ENCODE measurements at regions not wholly inside any gene's neighbourhood (a gene's known extent, or its start where the extent isn't known, plus 50 kb on each side); places are given as distances from the start of the nearest gene placed in this dataset.
"Not testable (repeated sequence)": the region's sequence is repeated elsewhere in the genome, so short reads cannot be mapped to it uniquely, and the experiment has no call there.

GRCh38 chr15:93333796-93334195 is 244.8 kb upstream of the RGMA start:
- Histone ChIP-seq H3K27ac (ENCODE audit: low read depth, low read length) (no peak overlapping the region), H3K56ac (ENCODE audit: low read length) (no peak overlapping the region), H2BK15ac (replicated peaks; ENCODE audit: low read depth) (no peak overlapping the region), H3K4me2 (ENCODE audit: low read length) (no peak overlapping the region), H3K4me3 (ENCODE audit: low read length) (no peak overlapping the region), H4K8ac (ENCODE audit: low read depth, low read length) (no peak overlapping the region), H2BK120ac (ENCODE audit: low read depth, low read length) (no peak overlapping the region), H4K5ac (ENCODE audit: low read length) (no peak overlapping the region), H3K9ac (ENCODE audit: low read length) (no peak overlapping the region), H2AK5ac (ENCODE audit: low read length) (no peak overlapping the region), H3K23ac (ENCODE audit: low read length) (no peak overlapping the region), H3K27me3 (ENCODE audit: insufficient read depth, low read length, poor library complexity) (peaks cover 11% of the 10 kb centered on the region), H2BK5ac (ENCODE audit: low read length) (no peak overlapping the region), H3K79me2 (ENCODE audit: control insufficient read depth, insufficient read depth, low read length) (no peaks in the 10 kb centered on the region), H3K79me1 (ENCODE audit: low read length) (no peaks in the 10 kb centered on the region), H3K4me1 (ENCODE audit: control insufficient read depth, low read depth, low read length) (no peaks in the 10 kb centered on the region), H3K36me3 (ENCODE audit: control insufficient read depth, insufficient read depth, low read length) (no peaks in the 10 kb centered on the region), H3K4ac (ENCODE audit: low read depth, low read length) (no peak overlapping the region), H3K18ac (ENCODE audit: low read length) (no peak overlapping the region)
- no CpG with 5 or more reads among the region's 6 CpGs for WGBS (ENCODE audit: extremely low coverage, insufficient coverage, low lambda C conversion rate)
- peak; percentile 73 for DNase-seq

- WGBS (ENCODE audit: extremely low coverage, insufficient coverage, low lambda C conversion rate), result no CpG with 5 or more reads among the region's 16 CpGs
- not testable (repeated sequence) for H3K9ac ChIP-seq (ENCODE audit: low read length); H2BK5ac ChIP-seq (ENCODE audit: low read length); H3K4me3 ChIP-seq (ENCODE audit: low read length); H2BK15ac ChIP-seq (replicated peaks; ENCODE audit: low read depth); H2AK5ac ChIP-seq (ENCODE audit: low read length); H3K79me1 ChIP-seq (ENCODE audit: low read length); H3K4me1 ChIP-seq (ENCODE audit: control insufficient read depth, low read depth, low read length); H4K8ac ChIP-seq (ENCODE audit: low read depth, low read length); H3K4me2 ChIP-seq (ENCODE audit: low read length); H3K79me2 ChIP-seq (ENCODE audit: control insufficient read depth, insufficient read depth, low read length); H3K23ac ChIP-seq (ENCODE audit: low read length); H4K5ac ChIP-seq (ENCODE audit: low read length); H3K27ac ChIP-seq (ENCODE audit: low read depth, low read length); H3K18ac ChIP-seq (ENCODE audit: low read length); DNase-seq; H3K56ac ChIP-seq (ENCODE audit: low read length); H3K36me3 ChIP-seq (ENCODE audit: control insufficient read depth, insufficient read depth, low read length); H2BK120ac ChIP-seq (ENCODE audit: low read depth, low read length); H3K4ac ChIP-seq (ENCODE audit: low read depth, low read length)
- H3K27me3 ChIP-seq (ENCODE audit: insufficient read depth, low read length, poor library complexity), result peaks cover 11% of the 10 kb centered on the region
These were observed 244.1 kb upstream of the RGMA start for GRCh38 chr15:93333126-93333525.

GRCh38 chr15:93332168-93332553 is 243.2 kb upstream of the RGMA start:
- Histone ChIP-seq H2AK5ac (ENCODE audit: low read length) (no peak overlapping the region), H3K23ac (ENCODE audit: low read length) (no peak overlapping the region), H3K4ac (ENCODE audit: low read depth, low read length) (no peak overlapping the region), H2BK5ac (ENCODE audit: low read length) (no peak overlapping the region), H2BK120ac (ENCODE audit: low read depth, low read length) (no peak overlapping the region), H3K4me2 (ENCODE audit: low read length) (no peak overlapping the region), H3K18ac (ENCODE audit: low read length) (no peak overlapping the region), H3K56ac (ENCODE audit: low read length) (no peak overlapping the region), H3K9ac (ENCODE audit: low read length) (no peak overlapping the region), H3K27ac (ENCODE audit: low read depth, low read length) (no peak overlapping the region), H4K5ac (ENCODE audit: low read length) (no peak overlapping the region), H3K4me3 (ENCODE audit: low read length) (no peak overlapping the region), H3K36me3 (ENCODE audit: control insufficient read depth, insufficient read depth, low read length) (no peaks in the 10 kb centered on the region), H3K4me1 (ENCODE audit: control insufficient read depth, low read depth, low read length) (no peaks in the 10 kb centered on the region), H3K79me1 (ENCODE audit: low read length) (no peaks in the 10 kb centered on the region), H2BK15ac (replicated peaks; ENCODE audit: low read depth) (no peak overlapping the region), H3K27me3 (ENCODE audit: insufficient read depth, low read length, poor library complexity) (peaks cover 11% of the 10 kb centered on the region), H4K8ac (ENCODE audit: low read depth, low read length) (no peak overlapping the region), H3K79me2 (ENCODE audit: control insufficient read depth, insufficient read depth, low read length) (no peaks in the 10 kb centered on the region)
- DNase-seq, result no peak
- WGBS (ENCODE audit: extremely low coverage, insufficient coverage, low lambda C conversion rate), result no CpG with 5 or more reads among the region's 4 CpGs

- H3K4me2 ChIP-seq (ENCODE audit: low read length), result peak overlapping the region; percentile 77
- no peak overlapping the region for H3K56ac ChIP-seq (ENCODE audit: low read length)
- no CpG with 5 or more reads among the region's 9 CpGs for WGBS (ENCODE audit: extremely low coverage, insufficient coverage, low lambda C conversion rate)
- H3K27me3 ChIP-seq (ENCODE audit: insufficient read depth, low read length, poor library complexity), result peaks cover 11% of the 10 kb centered on the region
- H3K9ac ChIP-seq (ENCODE audit: low read length), result no peak overlapping the region
- H2BK5ac ChIP-seq (ENCODE audit: low read length), result no peak overlapping the region
- no peaks in the 10 kb centered on the region for H3K79me2 ChIP-seq (ENCODE audit: control insufficient read depth, insufficient read depth, low read length)
- no peak overlapping the region for H4K5ac ChIP-seq (ENCODE audit: low read length)
- H3K18ac ChIP-seq (ENCODE audit: low read length), result no peak overlapping the region
- peak; percentile 72 for DNase-seq
- H2BK120ac ChIP-seq (ENCODE audit: low read depth, low read length), result no peak overlapping the region
- no peaks in the 10 kb centered on the region for H3K4me1 ChIP-seq (ENCODE audit: control insufficient read depth, low read depth, low read length)
- H3K4me3 ChIP-seq (ENCODE audit: low read length), result no peak overlapping the region
- no peak overlapping the region for H4K8ac ChIP-seq (ENCODE audit: low read depth, low read length)
- H3K27ac ChIP-seq (ENCODE audit: low read depth, low read length), result no peak overlapping the region
- H3K23ac ChIP-seq (ENCODE audit: low read length), result no peak overlapping the region
- no peaks in the 10 kb centered on the region for H3K79me1 ChIP-seq (ENCODE audit: low read length)
- no peak overlapping the region for H3K4ac ChIP-seq (ENCODE audit: low read depth, low read length)
- H3K36me3 ChIP-seq (ENCODE audit: control insufficient read depth, insufficient read depth, low read length), result no peaks in the 10 kb centered on the region
- H2AK5ac ChIP-seq (ENCODE audit: low read length), result no peak overlapping the region
- H2BK15ac ChIP-seq (replicated peaks; ENCODE audit: low read depth), result no peak overlapping the region
These were observed 242.6 kb upstream of the RGMA start for GRCh38 chr15:93331545-93332167.

GRCh38 chr15:93330912-93331544 is 242.0 kb upstream of the RGMA start:
- H4K5ac ChIP-seq (ENCODE audit: low read length), result no peak overlapping the region
- no CpG with 5 or more reads among the region's 6 CpGs for WGBS (ENCODE audit: extremely low coverage, insufficient coverage, low lambda C conversion rate)
- no peak overlapping the region for H3K23ac ChIP-seq (ENCODE audit: low read length)
- H3K4ac ChIP-seq (ENCODE audit: low read depth, low read length), result no peak overlapping the region
- H3K4me1 ChIP-seq (ENCODE audit: control insufficient read depth, low read depth, low read length), result no peaks in the 10 kb centered on the region
- H2BK120ac ChIP-seq (ENCODE audit: low read depth, low read length), result no peak overlapping the region
- no peak overlapping the region for H2BK5ac ChIP-seq (ENCODE audit: low read length)
- H3K9ac ChIP-seq (ENCODE audit: low read length), result no peak overlapping the region
- H3K79me2 ChIP-seq (ENCODE audit: control insufficient read depth, insufficient read depth, low read length), result no peaks in the 10 kb centered on the region
- H3K36me3 ChIP-seq (ENCODE audit: control insufficient read depth, insufficient read depth, low read length), result no peaks in the 10 kb centered on the region
- DNase-seq, result peak; percentile 9
- H3K27me3 ChIP-seq (ENCODE audit: insufficient read depth, low read length, poor library complexity), result peaks cover 11% of the 10 kb centered on the region
- H3K27ac ChIP-seq (ENCODE audit: low read depth, low read length), result no peak overlapping the region
- no peak overlapping the region for H2BK15ac ChIP-seq (replicated peaks; ENCODE audit: low read depth)
- H4K8ac ChIP-seq (ENCODE audit: low read depth, low read length), result no peak overlapping the region
- H3K4me3 ChIP-seq (ENCODE audit: low read length), result no peak overlapping the region
- H3K4me2 ChIP-seq (ENCODE audit: low read length), result no peak overlapping the region
- H2AK5ac ChIP-seq (ENCODE audit: low read length), result no peak overlapping the region
- no peak overlapping the region for H3K18ac ChIP-seq (ENCODE audit: low read length)
- no peaks in the 10 kb centered on the region for H3K79me1 ChIP-seq (ENCODE audit: low read length)
- H3K56ac ChIP-seq (ENCODE audit: low read length), result no peak overlapping the region

- H3K23ac ChIP-seq (ENCODE audit: low read length), result no peak overlapping the region
- H2BK5ac ChIP-seq (ENCODE audit: low read length), result no peak overlapping the region
- no peak overlapping the region for H3K9ac ChIP-seq (ENCODE audit: low read length)
- no CpG with 5 or more reads among the region's 2 CpGs for WGBS (ENCODE audit: extremely low coverage, insufficient coverage, low lambda C conversion rate)
- no peak for DNase-seq
- no peaks in the 10 kb centered on the region for H3K79me1 ChIP-seq (ENCODE audit: low read length)
- no peak overlapping the region for H4K8ac ChIP-seq (ENCODE audit: low read depth, low read length)
- peaks cover 3% of the 10 kb centered on the region for H3K27me3 ChIP-seq (ENCODE audit: insufficient read depth, low read length, poor library complexity)
- no peak overlapping the region for H2BK120ac ChIP-seq (ENCODE audit: low read depth, low read length)
- H2BK15ac ChIP-seq (replicated peaks; ENCODE audit: low read depth), result no peak overlapping the region
- no peak overlapping the region for H3K4ac ChIP-seq (ENCODE audit: low read depth, low read length)
- no peak overlapping the region for H2AK5ac ChIP-seq (ENCODE audit: low read length)
- no peak overlapping the region for H4K5ac ChIP-seq (ENCODE audit: low read length)
- H3K18ac ChIP-seq (ENCODE audit: low read length), result no peak overlapping the region
- no peaks in the 10 kb centered on the region for H3K4me1 ChIP-seq (ENCODE audit: control insufficient read depth, low read depth, low read length)
- no peak overlapping the region for H3K4me2 ChIP-seq (ENCODE audit: low read length)
- no peaks in the 10 kb centered on the region for H3K36me3 ChIP-seq (ENCODE audit: control insufficient read depth, insufficient read depth, low read length)
- H3K27ac ChIP-seq (ENCODE audit: low read depth, low read length), result no peak overlapping the region
- H3K56ac ChIP-seq (ENCODE audit: low read length), result no peak overlapping the region
- H3K4me3 ChIP-seq (ENCODE audit: low read length), result no peak overlapping the region
- no peaks in the 10 kb centered on the region for H3K79me2 ChIP-seq (ENCODE audit: control insufficient read depth, insufficient read depth, low read length)
These were observed 238.4 kb upstream of the RGMA start for GRCh38 chr15:93327364-93327763.
